GM12891 (cell line): ENCODE measurements at regions not wholly inside any gene's neighbourhood (a gene's known extent, or its start where the extent isn't known, plus 50 kb on each side); places are given as distances from the start of the nearest gene placed in this dataset.

ENCODE experiments used
- DNase-seq: peaks from one replicate; pipeline ENCODE4 v3.0.0; 2011; ENCODE audit warnings: low spot score; ENCODE audit not compliant: insufficient read length
- FAIRE-seq: peaks from 2 replicates; lab custom pipeline; 2011; peaks lifted over from hg19 to GRCh38; lab: Jason Lieb, UNC
- PAX5 ChIP-seq: IDR thresholded peaks from 2 replicates; pipeline ENCODE4 v1.6.1; 2011; ENCODE audit warnings: low read length, moderate library complexity, mild to moderate bottlenecking; ENCODE audit not compliant: insufficient read depth, severe bottlenecking
- POLR2A ChIP-seq: IDR thresholded peaks from 2 replicates; pipeline ENCODE4 v1.6.1; 2011; ENCODE audit warnings: low read depth, low read length, control low read depth
- POLR2AphosphoS5 ChIP-seq: IDR thresholded peaks from 2 replicates; pipeline ENCODE4 v1.6.1; 2011; ENCODE audit warnings: low read depth, low read length, control low read depth
- POU2F2 ChIP-seq: IDR thresholded peaks from 2 replicates; pipeline ENCODE4 v1.6.1; 2011; ENCODE audit warnings: low read depth, mild to moderate bottlenecking, control low read depth, low read length, moderate library complexity
- SPI1 ChIP-seq: IDR thresholded peaks from 2 replicates; pipeline ENCODE4 v1.6.1; 2011; ENCODE audit warnings: low read depth, low read length, control low read depth
- TAF1 ChIP-seq: IDR thresholded peaks from 2 replicates; pipeline ENCODE4 v1.6.1; 2011; ENCODE audit warnings: low read depth, low read length, control low read depth

- TF ChIP-seq POLR2A (no peak), POLR2AphosphoS5 (no peak), PAX5 (no peak), SPI1 (0 out of 2 replicates have a peak, but pooled peaks have one; percentile 7)
- FAIRE-seq (no peak), DNase-seq (no peak)
These were observed 70.4 kb upstream of the C15orf39 start for GRCh38 chr15:75131269-75131643.

GRCh38 chr15:75134748-75135147, 66.9 kb upstream of the C15orf39 start:
- DNase-seq (no peak), FAIRE-seq (no peak)
- no peak for TF ChIP-seq POLR2AphosphoS5
- no peak for TF ChIP-seq SPI1
- TF ChIP-seq POLR2A: no peak
- TF ChIP-seq POU2F2: no peak
- no peak for TF ChIP-seq TAF1
- TF ChIP-seq PAX5: no peak

GRCh38 chr15:75136118-75136517, 65.6 kb upstream of the C15orf39 start:
- FAIRE-seq (no peak), DNase-seq (no peak)
- TF ChIP-seq TAF1: no peak
- TF ChIP-seq SPI1: peak; percentile 42
- no peak for TF ChIP-seq PAX5

- TF ChIP-seq PAX5 (no peak), POLR2A (no peak), POLR2AphosphoS5 (no peak), SPI1 (no peak), TAF1 (no peak), POU2F2 (no peak)
- DNase-seq: no peak
- no peak for FAIRE-seq
These were observed 64.9 kb upstream of the C15orf39 start for GRCh38 chr15:75136758-75137157.

GRCh38 chr15:75138016-75138999, 63.4 kb upstream of the C15orf39 start:
- DNase-seq (no peak), FAIRE-seq (no peak)
- TF ChIP-seq TAF1 (no peak), PAX5 (no peak), SPI1 (no peak), POLR2A (no peak), POU2F2 (no peak), POLR2AphosphoS5 (no peak)

GRCh38 chr15:75140080-75140879, 61.4 kb upstream of the C15orf39 start:
- no peak for FAIRE-seq
- TF ChIP-seq TAF1: no peak
- TF ChIP-seq POU2F2: no peak
- TF ChIP-seq PAX5: no peak
- TF ChIP-seq POLR2AphosphoS5: no peak
- TF ChIP-seq SPI1: no peak
- TF ChIP-seq POLR2A: no peak
- DNase-seq: no peak

- DNase-seq (no peak), FAIRE-seq (no peak)
- TF ChIP-seq POU2F2 (no peak), SPI1 (no peak), POLR2AphosphoS5 (no peak), TAF1 (no peak), PAX5 (no peak), POLR2A (no peak)
These were observed 59.2 kb upstream of the C15orf39 start for GRCh38 chr15:75142499-75142898.

GRCh38 chr15:75143738-75144334, 57.8 kb upstream of the C15orf39 start:
- FAIRE-seq: no peak
- TF ChIP-seq SPI1 (no peak), PAX5 (no peak), POU2F2 (no peak), TAF1 (no peak), POLR2AphosphoS5 (no peak), POLR2A (no peak)
- no peak for DNase-seq
